HG03103 (cell line): ENCODE measurements at regions not wholly inside any gene's neighbourhood (a gene's known extent, or its start where the extent isn't known, plus 50 kb on each side); places are given as distances from the start of the nearest gene placed in this dataset.
A peak's percentile ranks its signal among the peaks of the same experiment; 100 is the strongest.

Source experiments
- ATAC-seq: cut with Tn5 transposase; IDR thresholded peaks from one replicate; pipeline ENCODE4 v1.9.1; 2021; ENCODE audit warnings: low read depth; ENCODE audit not compliant: unreplicated experiment

- ATAC-seq, result no peak
Observed at GRCh38 chr4:182062936-182063335, 180.3 kb upstream of the TENM3 start.

- no peak for ATAC-seq
Observed at GRCh38 chr4:182063651-182064050, 179.6 kb upstream of the TENM3 start.

- ATAC-seq, result no peak
Observed at GRCh38 chr4:182065255-182065654, 177.9 kb upstream of the TENM3 start.

GRCh38 chr4:182066037-182066436 lies 177.2 kb upstream of the TENM3 start:
- no peak for ATAC-seq

GRCh38 chr4:182067828-182068227 lies 175.4 kb upstream of the TENM3 start:
- ATAC-seq, result no peak

GRCh38 chr4:182068920-182069319 lies 174.3 kb upstream of the TENM3 start:
- no peak for ATAC-seq

GRCh38 chr4:182073278-182073677 lies 169.9 kb upstream of the TENM3 start:
- ATAC-seq, result no peak

- ATAC-seq, result no peak
Observed at GRCh38 chr4:182074139-182074538, 169.1 kb upstream of the TENM3 start.

- ATAC-seq, result no peak
Observed at GRCh38 chr4:182074810-182075209, 168.4 kb upstream of the TENM3 start.

GRCh38 chr4:182082910-182083309 lies 160.3 kb upstream of the TENM3 start:
- ATAC-seq, result no peak

GRCh38 chr4:182083671-182084410 lies 159.4 kb upstream of the TENM3 start:
- ATAC-seq, result no peak

- no peak for ATAC-seq
Observed at GRCh38 chr4:182085051-182085480, 158.1 kb upstream of the TENM3 start.

GRCh38 chr4:182089326-182089725 lies 153.9 kb upstream of the TENM3 start:
- ATAC-seq, result peak; percentile 48

- ATAC-seq, result no peak
Observed at GRCh38 chr4:182090186-182090585, 153.0 kb upstream of the TENM3 start.

GRCh38 chr4:182091128-182091527 lies 152.1 kb upstream of the TENM3 start:
- no peak for ATAC-seq

GRCh38 chr4:182093431-182093831 lies 149.8 kb upstream of the TENM3 start:
- ATAC-seq, result no peak

- no peak for ATAC-seq
Observed at GRCh38 chr4:182093935-182094334, 149.3 kb upstream of the TENM3 start.

GRCh38 chr4:182101618-182102017 lies 141.6 kb upstream of the TENM3 start:
- no peak for ATAC-seq

GRCh38 chr4:182102576-182102975 lies 140.6 kb upstream of the TENM3 start:
- ATAC-seq, result no peak

- no peak for ATAC-seq
Observed at GRCh38 chr4:182103614-182104319, 139.4 kb upstream of the TENM3 start.

GRCh38 chr4:182105416-182105815 lies 137.8 kb upstream of the TENM3 start:
- no peak for ATAC-seq

- ATAC-seq, result no peak
Observed at GRCh38 chr4:182107931-182108330, 135.3 kb upstream of the TENM3 start.
